Neural progenitor cell (in vitro differentiated cells): ENCODE measurements at regions not wholly inside any gene's neighbourhood (a gene's known extent, or its start where the extent isn't known, plus 50 kb on each side); places are given as distances from the start of the nearest gene placed in this dataset.
A peak's percentile ranks its signal among the peaks of the same experiment; 100 is the strongest.
"Not testable (repeated sequence)": the region's sequence is repeated elsewhere in the genome, so short reads cannot be mapped to it uniquely, and the experiment has no call there.

ENCODE experiments used
- DNase-seq: peaks from one replicate; pipeline ENCODE4 v3.0.0-alpha.2; 2016; ENCODE audit warnings: low spot score
- H2AFZ ChIP-seq: fragments of 200-600 bp; sonication (generic); replicated peaks from 2 replicates; pipeline ENCODE4 v1.6.1; 2016; ENCODE audit warnings: antibody characterized with exemption
- H3F3A ChIP-seq: fragments of 200-600 bp; sonication (generic); 2 replicates; pipeline ENCODE4 v1.6.1; 2016; ENCODE audit warnings: antibody characterized with exemption, low read depth
- H3K27ac ChIP-seq: fragments of 200-600 bp; sonication (generic); 2 replicates; pipeline ENCODE4 v1.5.1; 2016; ENCODE audit warnings: mild to moderate bottlenecking
- H3K27me3 ChIP-seq: fragments of 200-600 bp; sonication (generic); 2 replicates; pipeline ENCODE4 v1.6.1; 2016; ENCODE audit warnings: mild to moderate bottlenecking, moderate library complexity
- H3K36me3 ChIP-seq: fragments of 200-600 bp; sonication (generic); 2 replicates; pipeline ENCODE4 v1.5.1; 2016
- H3K4me1 ChIP-seq: fragments of 200-600 bp; sonication (generic); 2 replicates; pipeline ENCODE4 v1.6.1; 2016; ENCODE audit warnings: mixed run types
- H3K4me2 ChIP-seq: fragments of 200-600 bp; sonication (generic); 2 replicates; pipeline ENCODE4 v1.6.1; 2016
- H3K4me3 ChIP-seq: fragments of 200-600 bp; sonication (generic); 2 replicates; pipeline ENCODE4 v1.5.1; 2016
- H3K79me2 ChIP-seq: fragments of 200-600 bp; sonication (generic); 2 replicates; pipeline ENCODE4 v1.6.1; 2016; ENCODE audit warnings: low read depth
- H3K9ac ChIP-seq: fragments of 200-600 bp; sonication (generic); 2 replicates; pipeline ENCODE4 v1.6.1; 2016
- H3K9me3 ChIP-seq: fragments of 200-600 bp; sonication (generic); 2 replicates; pipeline ENCODE4 v1.5.1; 2016; ENCODE audit warnings: low read depth
- H4K20me1 ChIP-seq: fragments of 200-600 bp; sonication (generic); 2 replicates; pipeline ENCODE4 v1.6.1; 2016; ENCODE audit warnings: low read depth
- H3K27ac Mint-ChIP-seq: 3 replicates; pipeline ENCODE4 v1.8.0; 2021; ENCODE audit warnings: mixed read lengths
- H3K27me3 Mint-ChIP-seq: 2 replicates; pipeline ENCODE4 v1.8.0; 2022; ENCODE audit warnings: low read depth, mild to moderate bottlenecking, inconsistent platforms, moderate library complexity, mixed read lengths; ENCODE audit not compliant: insufficient read depth
- H3K36me3 Mint-ChIP-seq: 3 replicates; pipeline ENCODE4 v1.8.0; 2021; ENCODE audit warnings: mixed read lengths
- H3K4me1 Mint-ChIP-seq: 3 replicates; pipeline ENCODE4 v1.8.0; 2021; ENCODE audit warnings: mixed read lengths
- H3K4me3 Mint-ChIP-seq: 3 replicates; pipeline ENCODE4 v1.8.0; 2021; ENCODE audit warnings: mild to moderate bottlenecking, moderate library complexity, mixed read lengths
- H3K9me3 Mint-ChIP-seq: 3 replicates; pipeline ENCODE4 v1.8.0; 2020; ENCODE audit warnings: mixed read lengths

DNA sequence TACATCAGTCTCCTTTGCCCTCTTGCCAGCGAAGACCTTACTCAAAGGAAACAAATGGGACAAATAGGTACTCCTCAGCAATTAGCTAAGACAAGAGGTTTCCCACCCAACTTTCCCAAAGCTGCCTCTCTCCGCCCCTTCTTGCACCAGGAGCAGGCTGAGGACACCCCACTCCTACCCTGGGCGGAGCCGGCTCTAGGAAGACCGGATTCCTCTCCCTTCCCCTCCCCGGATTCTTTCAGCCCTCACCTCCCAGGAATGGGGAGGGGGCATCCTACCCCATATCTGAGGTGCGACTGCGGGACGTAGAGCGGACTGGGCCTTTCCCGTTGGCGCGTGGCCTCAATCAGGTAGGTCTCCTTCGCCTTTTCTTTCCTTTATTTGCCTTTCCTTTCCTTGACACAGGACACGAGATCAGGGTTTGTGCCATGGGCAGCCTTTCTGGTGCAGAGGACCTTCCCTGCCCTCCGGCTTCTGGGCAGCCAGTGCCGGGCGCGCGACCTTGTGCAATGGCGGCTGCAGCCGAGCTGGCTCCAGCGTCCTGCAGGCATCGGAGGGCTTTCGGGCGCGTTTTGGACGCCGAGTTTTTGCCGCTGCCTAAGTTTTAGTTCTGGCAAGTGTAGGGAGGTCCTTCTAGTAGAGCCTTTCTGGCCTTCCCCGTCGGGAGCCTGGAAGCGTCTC, 279.9 kb downstream of the PLS3 start:
- DNase-seq, H3K4me3 Mint-ChIP-seq: not testable (repeated sequence)

GRCh38 chrX:115850986-115851385, 290.0 kb downstream of the PLS3 start:
- DNase-seq, H3K27me3 ChIP-seq, H3K4me3 ChIP-seq, H3K9me3 Mint-ChIP-seq, H4K20me1 ChIP-seq, H3K4me1 ChIP-seq, H3F3A ChIP-seq, H3K27ac ChIP-seq, H3K79me2 ChIP-seq, H3K4me3 Mint-ChIP-seq, H3K4me2 ChIP-seq, H3K9ac ChIP-seq, H2AFZ ChIP-seq, H3K9me3 ChIP-seq, H3K36me3 Mint-ChIP-seq, H3K36me3 ChIP-seq, H3K4me1 Mint-ChIP-seq, H3K27me3 Mint-ChIP-seq, H3K27ac Mint-ChIP-seq: not testable (repeated sequence)

More for the DNA sequence above, 279.9 kb downstream of the PLS3 start:
- Histone ChIP-seq H3K4me2 (peak overlapping the region; percentile 49), H3K4me3 (peak overlapping the region; percentile 40)
- not testable (repeated sequence) for H3K79me2 ChIP-seq, H3K27ac ChIP-seq, H3F3A ChIP-seq, H3K9me3 ChIP-seq, H3K4me1 ChIP-seq, H3K9ac ChIP-seq, H3K27me3 Mint-ChIP-seq, H3K27ac Mint-ChIP-seq, H3K4me1 Mint-ChIP-seq, H3K36me3 Mint-ChIP-seq, H2AFZ ChIP-seq, H3K27me3 ChIP-seq, H3K36me3 ChIP-seq, H4K20me1 ChIP-seq, H3K9me3 Mint-ChIP-seq

GRCh38 chrX:115853260-115853659, 292.3 kb downstream of the PLS3 start:
- H3K4me3 ChIP-seq, DNase-seq, H3K9me3 ChIP-seq, H3K4me1 ChIP-seq, H3K4me2 ChIP-seq, H3K27ac ChIP-seq, H3K9ac ChIP-seq, H3K27ac Mint-ChIP-seq, H4K20me1 ChIP-seq, H3K9me3 Mint-ChIP-seq, H3K4me1 Mint-ChIP-seq, H3K27me3 Mint-ChIP-seq, H2AFZ ChIP-seq, H3K36me3 Mint-ChIP-seq, H3K4me3 Mint-ChIP-seq, H3F3A ChIP-seq, H3K36me3 ChIP-seq, H3K27me3 ChIP-seq, H3K79me2 ChIP-seq: not testable (repeated sequence)

DNA sequence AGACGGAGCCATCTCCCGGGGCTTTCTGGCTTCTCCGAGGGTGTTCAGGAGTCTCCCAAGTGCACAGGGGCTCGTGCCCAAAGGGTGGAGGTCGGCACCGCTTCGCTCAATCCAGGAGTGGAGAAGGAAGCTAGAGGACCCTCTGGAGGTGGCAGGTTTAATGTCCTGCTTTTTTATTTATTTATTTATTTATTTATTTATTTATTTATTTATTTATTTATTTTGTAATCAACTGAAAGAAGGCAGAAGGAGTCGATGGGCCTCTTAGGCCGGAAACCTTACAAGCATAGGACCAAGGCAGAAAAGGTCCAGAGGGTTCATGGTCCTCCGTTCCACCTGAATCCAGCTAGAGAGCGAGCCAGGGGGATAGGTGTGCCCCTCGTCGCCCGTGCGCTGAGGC, 289.4 kb upstream of the AGTR2 start:
- not testable (repeated sequence) for H3K4me3 ChIP-seq, H3F3A ChIP-seq, H3K36me3 ChIP-seq, H4K20me1 ChIP-seq, H2AFZ ChIP-seq, H3K36me3 Mint-ChIP-seq, H3K4me1 Mint-ChIP-seq, H3K4me3 Mint-ChIP-seq, H3K4me1 ChIP-seq, H3K9me3 ChIP-seq, H3K9me3 Mint-ChIP-seq, H3K79me2 ChIP-seq, H3K27ac ChIP-seq, H3K4me2 ChIP-seq, DNase-seq, H3K27ac Mint-ChIP-seq, H3K27me3 ChIP-seq, H3K9ac ChIP-seq, H3K27me3 Mint-ChIP-seq

- not testable (repeated sequence) for H3K4me3 Mint-ChIP-seq, H3K27ac Mint-ChIP-seq, H3K4me3 ChIP-seq, DNase-seq, H3K27me3 Mint-ChIP-seq, H3K79me2 ChIP-seq, H3K4me1 ChIP-seq, H3K36me3 ChIP-seq, H3K9me3 ChIP-seq, H3K4me2 ChIP-seq, H3K4me1 Mint-ChIP-seq, H3K27me3 ChIP-seq, H2AFZ ChIP-seq, H3K27ac ChIP-seq, H3K36me3 Mint-ChIP-seq, H3K9ac ChIP-seq, H3K9me3 Mint-ChIP-seq, H3F3A ChIP-seq, H4K20me1 ChIP-seq
These were observed 286.4 kb upstream of the AGTR2 start for GRCh38 chrX:115884121-115884520.

- H4K20me1 ChIP-seq, H3K36me3 ChIP-seq, H3K27ac ChIP-seq, H3K27ac Mint-ChIP-seq, H3K4me1 ChIP-seq, H3K4me2 ChIP-seq, H3K9ac ChIP-seq, H3K27me3 ChIP-seq, H2AFZ ChIP-seq, H3K9me3 ChIP-seq, H3F3A ChIP-seq, DNase-seq, H3K4me3 Mint-ChIP-seq, H3K4me3 ChIP-seq, H3K27me3 Mint-ChIP-seq, H3K4me1 Mint-ChIP-seq: not testable (repeated sequence)
- Mint-ChIP-seq H3K9me3 (peaks cover 36% of the 10 kb centered on the region), H3K36me3 (peaks cover 30% of the 10 kb centered on the region)
- H3K79me2 ChIP-seq = peaks cover 21% of the 10 kb centered on the region
These were observed 282.5 kb upstream of the AGTR2 start for GRCh38 chrX:115888041-115888440.

- H2AFZ ChIP-seq, H3K36me3 ChIP-seq, DNase-seq, H3K4me2 ChIP-seq, H3K27ac Mint-ChIP-seq, H3K4me3 ChIP-seq, H3K27ac ChIP-seq, H3K9ac ChIP-seq, H3K4me1 Mint-ChIP-seq, H3K27me3 ChIP-seq, H3K9me3 ChIP-seq, H4K20me1 ChIP-seq, H3F3A ChIP-seq, H3K4me1 ChIP-seq, H3K27me3 Mint-ChIP-seq, H3K4me3 Mint-ChIP-seq: not testable (repeated sequence)
- Mint-ChIP-seq H3K36me3 (peaks cover 30% of the 10 kb centered on the region), H3K9me3 (peaks cover 41% of the 10 kb centered on the region)
- H3K79me2 ChIP-seq = peaks cover 21% of the 10 kb centered on the region
These were observed 282.0 kb upstream of the AGTR2 start for GRCh38 chrX:115888519-115888918.
